GM10248 (cell line): ENCODE measurements at regions not wholly inside any gene's neighbourhood (a gene's known extent, or its start where the extent isn't known, plus 50 kb on each side); places are given as distances from the start of the nearest gene placed in this dataset.

Source experiments
- CTCF ChIA-PET: fragments of 300-600 bp; sonication (Branson Sonifier 250); formaldehyde crosslinking; extraction: SDS; loops from one replicate; lab custom pipeline; 2021; ENCODE audit warnings: antibody characterized with exemption; lab: Yijun Ruan, JAX
- POLR2A ChIA-PET: fragments of 350-650 bp; sonication (Branson Sonifier 250); formaldehyde crosslinking; extraction: SDS; loops from one replicate; lab custom pipeline; 2020; ENCODE audit warnings: antibody characterized with exemption; lab: Yijun Ruan, JAX
- DNase-seq: peaks from one replicate; pipeline ENCODE4 v3.0.0; 2012; ENCODE audit errors: extremely low spot score
- CTCF ChIP-seq: IDR thresholded peaks from 2 replicates; pipeline ENCODE4 v1.5.1; 2012; ENCODE audit warnings: mild to moderate bottlenecking, low read depth; ENCODE audit errors: extremely low read depth, missing control alignments, control extremely low read depth

DNA sequence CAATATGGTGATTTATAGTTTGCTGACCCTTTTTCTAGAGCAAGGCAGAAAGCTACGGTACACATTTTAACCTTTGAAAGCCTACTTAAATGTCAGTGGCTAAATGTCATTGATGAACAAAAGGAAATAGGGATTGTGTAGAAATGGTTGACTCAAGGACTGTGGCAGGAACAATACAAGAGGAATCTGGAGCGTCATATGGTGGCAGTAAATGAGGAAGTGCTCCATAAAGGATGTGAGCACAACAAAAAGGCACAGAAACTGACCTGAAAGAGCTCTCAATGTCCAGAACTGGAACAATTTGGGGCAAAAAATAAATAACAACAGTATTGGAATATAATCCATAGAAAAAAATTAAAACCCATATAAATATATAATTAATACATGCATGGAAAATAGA, 443.9 kb upstream of the VRK2 start:
- no peak for TF ChIP-seq CTCF
- ChIA-PET POLR2A (no interaction called here), CTCF (no interaction called here)
- no peak for DNase-seq

DNA sequence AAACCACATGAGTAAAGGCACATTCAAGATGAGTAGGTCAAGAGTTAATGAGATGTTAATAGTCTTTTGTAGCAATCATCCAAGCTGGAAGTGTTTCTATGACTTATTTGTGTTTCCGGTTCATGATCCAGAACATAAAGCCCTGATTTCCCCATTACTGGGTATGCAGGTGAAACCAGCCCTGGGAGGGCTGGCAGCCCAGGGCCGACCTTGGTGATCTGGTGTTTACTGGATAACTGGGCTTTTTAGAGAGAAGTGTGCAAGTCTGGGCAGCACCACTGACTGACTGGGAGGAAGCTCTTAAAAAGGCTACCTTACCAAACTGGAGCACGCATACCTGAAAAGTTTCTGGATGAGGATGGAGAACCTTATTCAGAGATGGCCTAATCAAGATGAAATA, 431.6 kb upstream of the VRK2 start:
- ChIA-PET POLR2A (no interaction called here), CTCF (no interaction called here)
- no peak for TF ChIP-seq CTCF
- no peak for DNase-seq

DNA sequence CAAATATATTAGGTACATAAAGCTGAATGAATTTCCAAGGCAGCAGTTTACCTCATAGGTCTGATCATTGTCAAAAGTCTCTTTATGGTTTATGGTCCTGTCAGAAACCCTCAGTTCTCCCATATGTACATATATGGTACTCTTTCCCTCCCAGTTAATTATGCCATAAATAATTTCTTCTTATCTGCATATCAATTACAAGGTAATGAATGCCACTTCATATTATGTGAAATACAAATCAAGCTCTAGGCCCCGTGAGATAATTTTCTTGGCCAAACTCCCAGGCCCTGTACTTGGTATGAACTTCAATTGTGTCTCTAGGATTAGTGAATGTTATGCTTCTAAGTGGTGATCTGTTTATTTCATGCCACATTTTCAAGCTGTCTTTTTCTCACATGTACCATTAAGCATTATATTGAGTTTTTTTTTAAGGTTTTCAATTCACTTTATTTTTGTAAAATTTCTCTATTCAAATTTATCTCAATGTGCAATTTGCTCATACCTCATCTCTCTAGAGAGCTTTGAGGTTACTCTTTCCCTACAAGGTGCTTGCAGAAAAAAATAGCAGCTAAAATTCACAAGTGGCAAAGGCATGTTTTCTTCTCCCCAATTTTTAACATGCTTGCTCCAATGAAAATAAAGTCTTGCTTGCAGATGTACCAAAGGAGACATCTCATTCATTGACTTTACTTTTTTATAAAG, 430.6 kb upstream of the VRK2 start:
- no peak for TF ChIP-seq CTCF
- DNase-seq = no peak
- CTCF ChIA-PET = no interaction called here
- POLR2A ChIA-PET = no interaction called here

GRCh38 chr2:57617318-57617717, 429.3 kb upstream of the VRK2 start:
- no peak for TF ChIP-seq CTCF
- no peak for DNase-seq
- POLR2A ChIA-PET = no interaction called here
- CTCF ChIA-PET = no interaction called here

- TF ChIP-seq CTCF = no peak
- ChIA-PET CTCF (no interaction called here), POLR2A (no interaction called here)
- DNase-seq = no peak
Observed at GRCh38 chr2:57621122-57621663, 425.4 kb upstream of the VRK2 start.

GRCh38 chr2:57622009-57622408, 424.6 kb upstream of the VRK2 start:
- no peak for DNase-seq
- TF ChIP-seq CTCF = no peak
- ChIA-PET POLR2A (no interaction called here), CTCF (no interaction called here)
